ENCODE measurements at regions not wholly inside any gene's neighbourhood (a gene's known extent, or its start where the extent isn't known, plus 50 kb on each side); places are given as distances from the start of the nearest gene placed in this dataset.
"Not testable (repeated sequence)": the region's sequence is repeated elsewhere in the genome, so short reads cannot be mapped to it uniquely, and the experiment has no call there.

- peak; percentile 6 for DNase-seq
- intact Hi-C loops (cut with DNase I, micrococcal nuclease): loop anchor here (1.0 to 10.0 kb wide), 2 partner anchors 126 to 1295 kb away; no protein-coding TSS in a partner anchor
- Mint-ChIP-seq H3K4me1 (no peaks in the 10 kb centered on the region), H3K9me3 (ENCODE audit: low read depth) (no peaks in the 10 kb centered on the region), H3K27ac (no peak overlapping the region), H3K4me3 (no peak overlapping the region), H3K36me3 (ENCODE audit: low read depth) (no peaks in the 10 kb centered on the region), H3K27me3 (peaks cover 2% of the 10 kb centered on the region)
- no peak for ATAC-seq
- ChIA-PET POLR2A (no interaction called here), CTCF (interaction anchor here (1.0 to 4.3 kb wide), 4 partner anchors 25 to 127 kb away, joined by 3 to 33 read pairs (median 6); no protein-coding TSS in a partner anchor)
Measured at GRCh38 chr18:24600076-24600654, 139.7 kb downstream of the HRH4 start.

GRCh38 chr18:24601585-24601984 lies 141.1 kb downstream of the HRH4 start:
- ChIA-PET CTCF (interaction anchor here (0.9 to 2.3 kb wide), 2 partner anchors 122 to 126 kb away, joined by 4 to 17 read pairs; no protein-coding TSS in a partner anchor), POLR2A (no interaction called here)
- peaks cover 2% of the 10 kb centered on the region for H3K27me3 Mint-ChIP-seq
- ATAC-seq (no peak), DNase-seq (no peak)
- H3K4me1 Mint-ChIP-seq: no peaks in the 10 kb centered on the region
- no peak overlapping the region for H3K4me3 Mint-ChIP-seq
- intact Hi-C loops (cut with DNase I, micrococcal nuclease): loop anchor here in 1 of 2 experiments (10.0 kb wide), 1 partner anchor 1293 kb away; no protein-coding TSS in a partner anchor
- no peak overlapping the region for H3K27ac Mint-ChIP-seq
- H3K9me3 Mint-ChIP-seq (ENCODE audit: low read depth): no peaks in the 10 kb centered on the region
- H3K36me3 Mint-ChIP-seq (ENCODE audit: low read depth): no peaks in the 10 kb centered on the region

- no peaks in the 10 kb centered on the region for H3K36me3 Mint-ChIP-seq (ENCODE audit: low read depth)
- ChIA-PET CTCF (interaction anchor here (2.3 kb wide), 1 partner anchor 125 kb away, joined by 17 read pairs; no protein-coding TSS in a partner anchor), POLR2A (no interaction called here)
- no peaks in the 10 kb centered on the region for H3K4me1 Mint-ChIP-seq
- H3K4me3 Mint-ChIP-seq: no peak overlapping the region
- no peak for DNase-seq
- intact Hi-C loops (cut with DNase I, micrococcal nuclease): loop anchor here in 1 of 2 experiments (10.0 kb wide), 1 partner anchor 1293 kb away; no protein-coding TSS in a partner anchor
- ATAC-seq: no peak
- peaks cover 2% of the 10 kb centered on the region for H3K27me3 Mint-ChIP-seq
- no peaks in the 10 kb centered on the region for H3K9me3 Mint-ChIP-seq (ENCODE audit: low read depth)
- no peak overlapping the region for H3K27ac Mint-ChIP-seq
Measured at GRCh38 chr18:24602201-24602600, 141.8 kb downstream of the HRH4 start.

GRCh38 chr18:24603151-24603550 lies 142.7 kb downstream of the HRH4 start:
- DNase-seq (no peak), ATAC-seq (no peak)
- Mint-ChIP-seq H3K27ac (no peak overlapping the region), H3K4me3 (no peak overlapping the region), H3K27me3 (peaks cover 2% of the 10 kb centered on the region), H3K9me3 (ENCODE audit: low read depth) (no peaks in the 10 kb centered on the region), H3K36me3 (ENCODE audit: low read depth) (no peaks in the 10 kb centered on the region), H3K4me1 (no peaks in the 10 kb centered on the region)
- intact Hi-C loops (cut with DNase I, micrococcal nuclease): loop anchor here in 1 of 2 experiments (10.0 kb wide), 1 partner anchor 1292 kb away; no protein-coding TSS in a partner anchor
- CTCF ChIA-PET: interaction anchor here (1.1 to 2.3 kb wide), 2 partner anchors 73 to 124 kb away, joined by 3 to 17 read pairs; no protein-coding TSS in a partner anchor
- POLR2A ChIA-PET: no interaction called here

GRCh38 chr18:24605444-24605843 lies 145.0 kb downstream of the HRH4 start:
- no peak for DNase-seq
- Mint-ChIP-seq H3K9me3 (ENCODE audit: low read depth) (no peaks in the 10 kb centered on the region), H3K27ac (no peak overlapping the region), H3K27me3 (no peaks in the 10 kb centered on the region), H3K4me1 (no peaks in the 10 kb centered on the region), H3K4me3 (no peak overlapping the region), H3K36me3 (ENCODE audit: low read depth) (no peaks in the 10 kb centered on the region)
- ATAC-seq: no peak
- ChIA-PET POLR2A (no interaction called here), CTCF (interaction anchor here (0.6 to 1.3 kb wide), 5 partner anchors 91 to 983 kb away, joined by 3 to 8 read pairs (median 3); no protein-coding TSS in a partner anchor)
- intact Hi-C loops (cut with DNase I, micrococcal nuclease): loop anchor here in 1 of 2 experiments (10.0 kb wide), 1 partner anchor 1289 kb away; no protein-coding TSS in a partner anchor

GRCh38 chr18:24609254-24609653 lies 148.8 kb downstream of the HRH4 start:
- H3K4me1 Mint-ChIP-seq: no peaks in the 10 kb centered on the region
- peaks cover 2% of the 10 kb centered on the region for H3K27me3 Mint-ChIP-seq
- no peak overlapping the region for H3K27ac Mint-ChIP-seq
- CTCF ChIA-PET: no interaction called here
- intact Hi-C loops (cut with DNase I, micrococcal nuclease): loop anchor here in 1 of 2 experiments (10.0 kb wide), 1 partner anchor 1286 kb away; no protein-coding TSS in a partner anchor
- ATAC-seq: no peak
- no peaks in the 10 kb centered on the region for H3K9me3 Mint-ChIP-seq (ENCODE audit: low read depth)
- no peak overlapping the region for H3K4me3 Mint-ChIP-seq
- no peak for DNase-seq
- POLR2A ChIA-PET: no interaction called here
- no peaks in the 10 kb centered on the region for H3K36me3 Mint-ChIP-seq (ENCODE audit: low read depth)

GRCh38 chr18:24611075-24611474 lies 150.6 kb downstream of the HRH4 start:
- H3K4me1 Mint-ChIP-seq: no peaks in the 10 kb centered on the region
- no peaks in the 10 kb centered on the region for H3K9me3 Mint-ChIP-seq (ENCODE audit: low read depth)
- H3K4me3 Mint-ChIP-seq: no peak overlapping the region
- H3K27ac Mint-ChIP-seq: no peak overlapping the region
- ChIA-PET POLR2A (no interaction called here), CTCF (interaction anchor here (1.4 kb wide), 1 partner anchor 12 kb away, joined by 3 read pairs; no protein-coding TSS in a partner anchor)
- H3K36me3 Mint-ChIP-seq (ENCODE audit: low read depth): no peaks in the 10 kb centered on the region
- H3K27me3 Mint-ChIP-seq: peaks cover 2% of the 10 kb centered on the region
- ATAC-seq: no peak
- no peak for DNase-seq
- intact Hi-C loops (cut with DNase I, micrococcal nuclease): loop anchor here in 1 of 2 experiments (2.0 kb wide), 1 partner anchor 20 kb away; no protein-coding TSS in a partner anchor

GRCh38 chr18:24613896-24614640 lies 153.6 kb downstream of the HRH4 start:
- ChIA-PET POLR2A (no interaction called here), CTCF (no interaction called here)
- H3K36me3 Mint-ChIP-seq (ENCODE audit: low read depth): no peaks in the 10 kb centered on the region
- H3K4me1 Mint-ChIP-seq: no peaks in the 10 kb centered on the region
- peaks cover 2% of the 10 kb centered on the region for H3K27me3 Mint-ChIP-seq
- no peak overlapping the region for H3K4me3 Mint-ChIP-seq
- no peaks in the 10 kb centered on the region for H3K9me3 Mint-ChIP-seq (ENCODE audit: low read depth)
- H3K27ac Mint-ChIP-seq: no peak overlapping the region
- ATAC-seq: no peak
- intact Hi-C loops (cut with DNase I, micrococcal nuclease): no loop called here
- no peak for DNase-seq

GRCh38 chr18:24616653-24617052 lies 156.2 kb downstream of the HRH4 start:
- CTCF ChIA-PET: no interaction called here
- no peaks in the 10 kb centered on the region for H3K27me3 Mint-ChIP-seq

GRCh38 chr18:24624421-24624820 lies 164.0 kb downstream of the HRH4 start:
- not testable (repeated sequence) for ATAC-seq

More at GRCh38 chr18:24616653-24617052, 156.2 kb downstream of the HRH4 start:
- no peaks in the 10 kb centered on the region for H3K9me3 Mint-ChIP-seq (ENCODE audit: low read depth)
- no peak for DNase-seq
- no peaks in the 10 kb centered on the region for H3K36me3 Mint-ChIP-seq (ENCODE audit: low read depth)
- intact Hi-C loops (cut with DNase I, micrococcal nuclease): no loop called here
- no peak overlapping the region for H3K27ac Mint-ChIP-seq
- no peak for ATAC-seq
- H3K4me1 Mint-ChIP-seq: no peaks in the 10 kb centered on the region
- no peak overlapping the region for H3K4me3 Mint-ChIP-seq
- POLR2A ChIA-PET: no interaction called here

GRCh38 chr18:24627644-24628315 lies 167.3 kb downstream of the HRH4 start:
- H3K9me3 Mint-ChIP-seq (ENCODE audit: low read depth): no peaks in the 10 kb centered on the region
- no peak overlapping the region for H3K27ac Mint-ChIP-seq
- peaks cover 6% of the 10 kb centered on the region for H3K27me3 Mint-ChIP-seq
- intact Hi-C loops (cut with DNase I, micrococcal nuclease): no loop called here
- no peaks in the 10 kb centered on the region for H3K4me1 Mint-ChIP-seq
- CTCF ChIA-PET: no interaction called here
- H3K36me3 Mint-ChIP-seq (ENCODE audit: low read depth): no peaks in the 10 kb centered on the region
- ATAC-seq (no peak), DNase-seq (no peak)
- H3K4me3 Mint-ChIP-seq: no peak overlapping the region
- POLR2A ChIA-PET: no interaction called here

More at GRCh38 chr18:24624421-24624820, 164.0 kb downstream of the HRH4 start:
- POLR2A ChIA-PET; H3K9me3 Mint-ChIP-seq (ENCODE audit: low read depth); H3K27ac Mint-ChIP-seq; H3K36me3 Mint-ChIP-seq (ENCODE audit: low read depth); CTCF ChIA-PET; H3K27me3 Mint-ChIP-seq; H3K4me1 Mint-ChIP-seq; H3K4me3 Mint-ChIP-seq; intact Hi-C loops (cut with DNase I, micrococcal nuclease); DNase-seq: not testable (repeated sequence)

All from activated CD4-positive, alpha-beta T cell treated with anti-CD3 and anti-CD28 coated beads for 36 hours (primary cell).